HEK293T (cell line): ENCODE measurements at regions not wholly inside any gene's neighbourhood (a gene's known extent, or its start where the extent isn't known, plus 50 kb on each side); places are given as distances from the start of the nearest gene placed in this dataset.

Source experiments
- CTCF ChIA-PET: fragments of 350-600 bp; formaldehyde crosslinking; extraction: SDS; loops from one replicate; lab custom pipeline; 2021; ENCODE audit warnings: antibody characterized with exemption, inconsistent platforms; lab: Yijun Ruan, JAX
- POLR2A ChIA-PET: fragments of 350-600 bp; formaldehyde crosslinking; extraction: SDS; loops from one replicate; lab custom pipeline; 2020; ENCODE audit warnings: antibody characterized with exemption, inconsistent platforms; lab: Yijun Ruan, JAX
- DNase-seq: peaks from one replicate; pipeline ENCODE4 v3.0.0; 2012; ENCODE audit warnings: mixed read lengths; ENCODE audit errors: extremely low spot score
- ARNT ChIP-seq: fragments of 450-650 bp; IDR thresholded peaks from 2 replicates; pipeline ENCODE4 v1.6.1; 2017; ENCODE audit warnings: mild to moderate bottlenecking
- BHLHE40 ChIP-seq: fragments of 450-650 bp; IDR thresholded peaks from 2 replicates; pipeline ENCODE4 v1.6.1; 2016; ENCODE audit warnings: mild to moderate bottlenecking, moderate library complexity, borderline replicate concordance
- CTBP1 ChIP-seq: fragments of 450-650 bp; IDR thresholded peaks from 2 replicates; pipeline ENCODE4 v1.6.1; 2016; ENCODE audit warnings: borderline replicate concordance
- ELF4 ChIP-seq: fragments of 450-650 bp; IDR thresholded peaks from 2 replicates; pipeline ENCODE4 v1.6.1; 2017; ENCODE audit warnings: antibody characterized with exemption
- FOXA1 ChIP-seq: fragments of 450-650 bp; IDR thresholded peaks from 2 replicates; pipeline ENCODE4 v1.6.1; 2016; ENCODE audit warnings: mild to moderate bottlenecking
- FOXK2 ChIP-seq: fragments of 450-650 bp; IDR thresholded peaks from 2 replicates; pipeline ENCODE4 v1.6.1; 2016; ENCODE audit warnings: mild to moderate bottlenecking
- FOXM1 ChIP-seq: fragments of 450-650 bp; IDR thresholded peaks from 2 replicates; pipeline ENCODE4 v1.6.1; 2017; ENCODE audit warnings: mild to moderate bottlenecking, borderline replicate concordance
- HDGF ChIP-seq: fragments of 450-650 bp; IDR thresholded peaks from 2 replicates; pipeline ENCODE4 v1.6.1; 2017; ENCODE audit warnings: antibody characterized with exemption, borderline replicate concordance
- L3MBTL2 ChIP-seq: fragments of 450-650 bp; conservative IDR thresholded peaks from 2 replicates; pipeline ENCODE4 v1.6.1; 2016; ENCODE audit warnings: mild to moderate bottlenecking
- LEF1 ChIP-seq: fragments of 450-650 bp; IDR thresholded peaks from 2 replicates; pipeline ENCODE4 v1.6.1; 2017; ENCODE audit warnings: mild to moderate bottlenecking, borderline replicate concordance
- NFRKB ChIP-seq: fragments of 450-650 bp; IDR thresholded peaks from 2 replicates; pipeline ENCODE4 v1.6.1; 2016; ENCODE audit warnings: mild to moderate bottlenecking, moderate library complexity
- PKNOX1 ChIP-seq: fragments of 450-650 bp; IDR thresholded peaks from 2 replicates; pipeline ENCODE4 v1.6.1; 2016
- SP1 ChIP-seq: fragments of 450-650 bp; IDR thresholded peaks from 2 replicates; pipeline ENCODE4 v1.6.1; 2017
- SUZ12 ChIP-seq: fragments of 450-650 bp; IDR thresholded peaks from 2 replicates; pipeline ENCODE4 v1.6.1; 2016; ENCODE audit warnings: mild to moderate bottlenecking
- TARDBP ChIP-seq: fragments of 450-650 bp; IDR thresholded peaks from 2 replicates; pipeline ENCODE4 v1.6.1; 2016
- ZNF384 ChIP-seq: fragments of 450-650 bp; IDR thresholded peaks from 2 replicates; pipeline ENCODE4 v1.6.1; 2016

- no peak for TF ChIP-seq LEF1
- no peak for TF ChIP-seq ARNT
- no peak for TF ChIP-seq NFRKB
- no peak for TF ChIP-seq FOXK2
- no peak for TF ChIP-seq PKNOX1
- no peak for TF ChIP-seq TARDBP
- TF ChIP-seq FOXM1: no peak
- TF ChIP-seq L3MBTL2: no peak
- TF ChIP-seq SP1: no peak
- no peak for TF ChIP-seq SUZ12
- TF ChIP-seq BHLHE40: no peak
- TF ChIP-seq HDGF: no peak
- no peak for TF ChIP-seq FOXA1
- TF ChIP-seq ELF4: no peak
- no peak for TF ChIP-seq CTBP1
- TF ChIP-seq ZNF384: no peak
- ChIA-PET POLR2A (no interaction called here), CTCF (interaction anchor here (0.6 kb wide), 1 partner anchor 132 kb away, joined by 3 read pairs; no protein-coding TSS in a partner anchor)
- DNase-seq: no peak
These were observed 167.1 kb downstream of the ARRDC4 start for GRCh38 chr15:98127586-98127985.

GRCh38 chr15:98131924-98132323 is 171.4 kb downstream of the ARRDC4 start:
- TF ChIP-seq PKNOX1 (no peak), SP1 (no peak), CTBP1 (no peak), FOXA1 (no peak), BHLHE40 (no peak), ZNF384 (no peak), LEF1 (no peak), L3MBTL2 (no peak), TARDBP (no peak), NFRKB (no peak), HDGF (no peak)
- CTCF ChIA-PET: no interaction called here
- POLR2A ChIA-PET: no interaction called here
- DNase-seq: no peak

GRCh38 chr15:98134905-98135304 is 174.4 kb downstream of the ARRDC4 start:
- POLR2A ChIA-PET: no interaction called here
- CTCF ChIA-PET: no interaction called here
- DNase-seq: no peak

GRCh38 chr15:98138910-98139309 is 178.4 kb downstream of the ARRDC4 start:
- CTCF ChIA-PET: no interaction called here
- TF ChIP-seq ELF4 (no peak), BHLHE40 (no peak), FOXA1 (no peak), PKNOX1 (no peak), ZNF384 (no peak), FOXM1 (no peak), SP1 (no peak), HDGF (no peak), TARDBP (no peak), NFRKB (no peak), CTBP1 (no peak), SUZ12 (no peak), L3MBTL2 (no peak), LEF1 (no peak), ARNT (no peak), FOXK2 (no peak)

More at GRCh38 chr15:98134905-98135304, 174.4 kb downstream of the ARRDC4 start:
- TF ChIP-seq FOXA1 (no peak), ARNT (no peak), CTBP1 (no peak), L3MBTL2 (no peak), FOXM1 (no peak), LEF1 (no peak), HDGF (no peak), SUZ12 (no peak)

GRCh38 chr15:98139337-98139736 is 178.8 kb downstream of the ARRDC4 start:
- no peak for TF ChIP-seq CTBP1
- DNase-seq: no peak
- ChIA-PET POLR2A (no interaction called here), CTCF (no interaction called here)

More at GRCh38 chr15:98138910-98139309, 178.4 kb downstream of the ARRDC4 start:
- DNase-seq: no peak
- POLR2A ChIA-PET: no interaction called here

- TF ChIP-seq CTBP1 (no peak), LEF1 (no peak), SUZ12 (no peak), FOXK2 (no peak), ELF4 (no peak), TARDBP (no peak), HDGF (no peak), L3MBTL2 (no peak)
- POLR2A ChIA-PET: no interaction called here
- no peak for DNase-seq
- CTCF ChIA-PET: no interaction called here
These were observed 182.1 kb downstream of the ARRDC4 start for GRCh38 chr15:98142572-98142971.
